DMS79 (cell line): ENCODE measurements at regions not wholly inside any gene's neighbourhood (a gene's known extent, or its start where the extent isn't known, plus 50 kb on each side); places are given as distances from the start of the nearest gene placed in this dataset.

ENCODE experiments used
- DNase-seq: peaks from one replicate; lab custom pipeline; 2025; lab: John Stamatoyannopoulos, UW

DNA sequence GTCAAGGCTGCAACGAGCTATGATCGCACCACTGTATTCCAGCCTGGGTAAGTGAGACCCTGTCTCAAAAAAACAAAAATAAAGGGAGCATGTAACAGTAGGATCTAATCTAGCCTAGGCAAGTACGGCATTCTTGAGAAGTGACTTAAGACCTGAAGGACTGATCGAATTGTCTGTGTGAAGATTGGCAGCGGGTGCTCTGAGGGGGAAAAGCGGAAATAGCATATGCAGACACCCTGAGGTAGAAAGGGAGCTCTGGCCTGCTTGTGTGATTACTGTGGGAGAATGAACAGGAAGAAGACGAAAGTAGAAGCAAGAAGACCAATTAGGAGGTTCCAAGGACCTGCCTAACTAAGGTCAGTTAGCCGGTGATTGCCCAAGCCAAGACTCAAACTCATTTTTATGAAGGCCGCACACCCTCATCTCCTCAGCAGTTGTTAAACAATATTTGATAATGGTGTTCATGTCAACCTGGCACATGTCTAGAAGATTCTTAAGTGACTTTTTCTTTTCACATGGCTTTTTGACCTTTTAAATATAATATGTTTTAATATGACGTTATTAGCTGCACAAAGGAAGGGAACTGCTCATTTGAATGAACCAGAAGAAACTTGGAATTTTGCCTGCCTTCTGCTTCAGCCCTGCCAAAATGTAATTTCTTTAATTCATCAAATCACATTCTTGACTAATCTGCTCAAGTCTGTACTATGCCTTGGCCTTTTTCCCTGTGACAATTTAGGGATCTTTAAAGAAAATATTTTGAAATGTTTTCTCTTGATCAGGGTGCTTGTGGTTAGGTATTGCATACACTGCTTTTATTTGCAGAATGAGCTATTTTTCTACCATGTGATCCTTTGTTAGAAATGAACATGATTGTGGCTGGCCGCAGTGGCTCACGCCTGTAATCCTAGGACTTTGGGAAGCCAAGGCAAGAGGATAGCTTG, 289.2 kb upstream of the DMRT1 start:
- no peak for DNase-seq

DNA sequence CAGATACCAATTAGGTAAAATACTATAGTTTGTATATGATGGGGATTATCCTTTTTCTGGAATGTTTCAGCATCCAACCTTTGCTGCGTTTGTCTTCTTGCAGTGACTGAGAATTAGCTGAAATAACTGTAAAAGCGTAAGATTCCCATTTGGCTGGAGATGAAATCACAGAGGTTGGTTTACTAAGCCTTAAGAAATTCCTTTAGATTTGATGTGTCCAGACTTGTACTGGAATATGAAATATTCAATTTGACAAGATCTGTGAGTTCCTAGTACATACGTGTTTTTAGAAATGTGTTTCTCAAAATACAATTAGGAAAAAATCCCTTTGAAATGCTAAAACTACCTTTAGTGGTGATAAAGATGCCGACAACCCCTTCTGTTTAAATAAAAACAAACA, 286.0 kb upstream of the DMRT1 start:
- DNase-seq, result no peak

DNA sequence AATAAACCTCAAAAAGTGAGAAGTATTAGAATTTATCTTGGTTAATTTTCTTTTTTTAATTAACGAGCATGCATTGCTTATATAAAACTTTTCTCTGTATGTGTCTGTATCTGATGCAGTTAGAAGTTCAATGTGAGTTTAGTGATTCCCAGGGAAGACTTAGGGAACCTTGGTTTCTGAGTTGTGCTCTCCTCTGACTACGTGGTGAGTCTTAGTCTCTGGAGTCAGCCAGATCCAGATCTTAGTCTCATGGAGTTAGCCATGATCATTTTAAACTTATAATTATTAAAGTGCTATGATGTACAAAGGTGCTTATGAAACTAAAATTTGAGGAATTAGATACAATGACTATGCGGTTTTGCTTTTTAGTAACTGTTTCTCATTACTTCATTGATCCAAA, 285.3 kb upstream of the DMRT1 start:
- no peak for DNase-seq

DNA sequence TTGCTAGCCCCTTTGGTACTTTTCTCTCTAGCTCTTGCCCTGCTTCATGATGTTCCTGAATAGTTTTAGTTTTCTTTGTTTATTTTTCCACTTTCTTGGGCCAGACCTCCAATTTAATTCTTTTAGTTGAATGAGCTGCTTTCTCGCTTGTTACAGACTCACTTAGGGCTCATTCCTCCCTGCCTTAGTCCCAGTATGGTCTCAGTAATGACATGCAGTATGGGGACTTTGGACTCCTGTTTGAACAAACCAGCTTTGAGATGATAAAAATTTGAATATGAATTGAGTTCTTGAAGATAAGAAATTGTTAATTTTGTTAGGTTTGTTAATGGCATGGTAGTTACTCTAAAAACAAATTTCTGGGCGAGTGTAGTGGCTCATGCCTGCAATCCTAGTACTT, 284.8 kb upstream of the DMRT1 start:
- DNase-seq, result no peak

DNA sequence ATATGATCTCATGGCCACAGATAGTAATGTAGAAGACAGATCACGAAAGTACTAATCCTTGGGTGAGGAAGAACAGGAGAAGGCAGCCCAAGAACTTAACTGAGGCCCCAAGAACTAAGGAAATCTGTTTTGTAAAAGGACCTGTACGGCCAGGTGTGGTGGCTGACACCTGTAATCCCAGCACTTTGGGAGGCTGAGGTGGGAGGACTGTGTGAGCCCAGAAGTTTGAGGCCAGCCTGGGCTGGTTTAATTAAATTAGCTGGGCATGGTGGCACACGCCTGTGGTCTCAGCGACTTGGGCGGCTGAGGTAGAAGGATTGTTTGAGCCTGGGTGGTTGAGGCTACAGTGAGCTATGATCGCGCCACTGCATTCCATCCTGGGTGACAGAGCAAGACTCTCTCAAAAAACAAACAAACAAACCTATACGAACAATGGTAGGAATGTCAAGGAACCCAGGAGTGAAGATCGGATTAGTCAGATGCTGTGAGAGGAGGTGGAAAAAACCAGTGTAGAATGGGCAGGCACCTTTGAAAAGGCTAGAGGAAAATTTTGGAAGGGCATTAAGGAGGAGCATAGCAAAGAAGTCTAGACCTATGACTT, 283.8 kb upstream of the DMRT1 start:
- DNase-seq, result no peak

GRCh38 chr9:561427-561826, 280.1 kb upstream of the DMRT1 start:
- no peak for DNase-seq

DNA sequence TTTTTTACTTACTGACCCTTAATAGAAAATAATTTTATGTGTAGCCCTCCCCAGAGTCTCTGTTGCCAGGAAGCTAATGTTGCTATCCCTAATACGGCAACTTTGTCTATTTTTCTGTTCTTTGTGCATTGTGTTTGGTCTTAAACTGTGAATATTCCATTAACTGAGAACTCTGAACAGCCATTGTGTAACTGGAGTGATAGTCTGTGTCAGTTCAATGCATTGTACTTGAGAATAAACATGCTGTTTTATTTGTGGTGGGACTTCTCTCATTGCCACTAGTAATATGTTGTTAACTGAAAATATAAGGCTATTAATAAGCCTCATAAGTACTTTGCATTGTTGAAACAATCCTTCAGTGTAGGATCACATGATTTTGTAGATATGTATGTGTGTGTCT, 278.3 kb upstream of the DMRT1 start:
- DNase-seq, result no peak

GRCh38 chr9:565528-565927, 276.0 kb upstream of the DMRT1 start:
- no peak for DNase-seq

- DNase-seq, result no peak
These were observed 274.3 kb upstream of the DMRT1 start for GRCh38 chr9:567128-567746.

- DNase-seq, result no peak
These were observed 273.7 kb upstream of the DMRT1 start for GRCh38 chr9:567747-568305.

DNA sequence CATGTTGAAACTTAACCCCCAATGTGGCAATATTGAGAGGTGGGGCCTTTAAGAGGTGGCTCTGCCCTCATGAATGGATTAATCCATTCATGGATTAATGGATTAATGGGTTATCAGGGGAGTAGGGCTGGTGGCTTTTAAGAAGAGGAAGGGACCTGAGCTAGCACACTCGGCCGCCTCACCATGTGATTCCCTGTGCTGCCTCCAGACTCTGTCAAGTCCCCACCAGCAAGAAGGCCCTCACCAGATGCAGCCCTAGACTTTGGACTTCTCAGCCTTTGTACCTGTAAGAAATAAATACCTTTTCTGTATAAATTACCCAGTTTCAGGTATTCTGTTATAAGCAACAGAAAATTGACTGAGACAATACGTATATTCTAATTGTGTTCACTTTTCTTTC, 272.2 kb upstream of the DMRT1 start:
- DNase-seq, result no peak

DNA sequence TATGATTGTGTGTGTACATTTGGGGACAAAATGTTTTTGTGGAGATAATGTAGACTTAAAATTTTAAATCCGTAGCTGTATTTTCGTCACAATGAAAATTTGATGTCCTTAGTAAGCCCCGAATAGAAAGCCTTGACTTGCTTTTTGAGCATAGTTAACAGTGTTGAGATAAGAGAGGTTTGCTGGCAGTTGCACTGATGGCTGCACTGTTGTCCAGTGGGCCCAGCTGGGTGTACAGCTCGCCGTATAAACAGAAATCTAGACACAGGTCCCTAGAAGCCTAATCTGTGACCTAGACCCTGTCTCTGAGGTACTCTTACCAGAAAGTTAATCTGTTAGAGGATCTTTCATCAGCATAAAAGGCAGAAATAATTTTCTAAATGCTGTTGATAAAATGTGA, 271.3 kb upstream of the DMRT1 start:
- DNase-seq, result no peak

GRCh38 chr9:571066-571465, 270.4 kb upstream of the DMRT1 start:
- DNase-seq, result no peak

- DNase-seq, result no peak
These were observed 269.8 kb upstream of the DMRT1 start for GRCh38 chr9:571741-572140.

- no peak for DNase-seq
These were observed 267.6 kb upstream of the DMRT1 start for GRCh38 chr9:573691-574410.

DNA sequence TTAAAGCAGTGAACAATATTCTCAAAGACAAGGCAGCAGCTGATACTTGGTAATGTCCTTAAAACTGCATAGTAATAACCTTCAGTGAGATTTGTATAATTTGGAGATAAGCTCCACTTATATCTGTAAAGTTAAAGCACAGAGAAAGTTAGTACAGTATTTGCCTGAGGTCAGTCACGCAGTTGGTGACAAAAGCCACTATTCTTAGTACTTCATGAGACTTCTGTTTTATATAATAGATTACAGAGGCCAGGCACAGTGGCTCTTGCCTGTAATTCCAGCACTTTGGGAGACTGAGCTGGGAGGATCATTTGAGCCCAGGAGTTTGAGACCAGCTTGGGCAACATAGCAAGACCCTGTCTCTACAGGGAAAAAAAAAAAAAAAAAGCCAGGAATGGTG, 266.4 kb upstream of the DMRT1 start:
- no peak for DNase-seq

DNA sequence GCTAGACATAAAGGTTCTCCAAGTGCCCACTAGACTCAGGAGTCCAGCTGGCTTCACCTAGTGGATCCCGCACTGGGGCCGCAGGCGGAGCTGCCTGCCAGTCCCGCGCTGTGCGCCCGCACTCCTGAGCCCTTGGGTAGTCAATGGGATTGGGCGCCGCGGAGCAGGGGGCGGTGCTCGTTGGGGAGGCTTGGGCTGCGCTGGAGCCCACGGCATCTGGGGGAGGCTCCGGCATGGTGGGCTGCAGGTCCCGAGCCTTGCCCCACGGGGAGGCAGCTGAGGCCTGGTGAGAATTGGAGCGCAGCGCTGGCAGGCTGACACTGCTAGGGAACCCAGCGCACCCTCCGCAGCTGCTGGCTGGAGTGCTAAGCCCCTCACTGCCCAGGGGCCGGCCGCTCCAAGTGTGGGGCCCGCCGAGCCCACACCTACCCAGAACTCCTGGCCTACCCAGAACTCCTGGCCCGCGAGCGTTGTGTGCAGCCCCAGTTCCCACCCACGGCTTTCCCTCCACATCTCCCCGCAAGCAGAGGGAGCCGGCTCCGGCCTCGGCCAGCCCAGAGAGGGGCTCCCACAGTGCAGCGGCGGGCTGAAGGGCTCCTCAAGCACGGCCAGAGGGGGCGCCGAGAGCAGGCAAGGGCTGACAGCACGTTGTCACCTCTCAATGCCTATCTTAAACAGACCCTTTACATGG, 260.7 kb upstream of the DMRT1 start:
- no peak for DNase-seq

- no peak for DNase-seq
These were observed 259.6 kb upstream of the DMRT1 start for GRCh38 chr9:581673-582497.

DNA sequence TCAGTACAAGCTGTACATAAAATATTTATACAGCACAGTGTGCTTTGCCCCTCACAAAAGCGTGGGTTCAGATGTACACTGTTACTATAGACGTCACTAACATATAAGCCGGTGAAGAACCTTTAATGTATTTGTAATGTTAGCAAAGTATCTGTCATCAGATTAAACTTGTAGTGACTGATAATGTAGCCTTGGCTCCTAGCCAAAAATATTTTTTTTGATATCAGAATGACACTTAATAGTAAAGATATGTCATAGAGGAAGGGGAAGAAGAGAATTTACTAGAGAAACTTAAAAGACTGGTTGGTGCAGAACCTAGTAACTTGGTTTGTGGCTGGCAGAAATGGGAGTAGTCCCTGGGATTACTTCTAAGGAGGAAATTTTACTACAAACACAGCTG, 258.7 kb upstream of the DMRT1 start:
- DNase-seq, result no peak

DNA sequence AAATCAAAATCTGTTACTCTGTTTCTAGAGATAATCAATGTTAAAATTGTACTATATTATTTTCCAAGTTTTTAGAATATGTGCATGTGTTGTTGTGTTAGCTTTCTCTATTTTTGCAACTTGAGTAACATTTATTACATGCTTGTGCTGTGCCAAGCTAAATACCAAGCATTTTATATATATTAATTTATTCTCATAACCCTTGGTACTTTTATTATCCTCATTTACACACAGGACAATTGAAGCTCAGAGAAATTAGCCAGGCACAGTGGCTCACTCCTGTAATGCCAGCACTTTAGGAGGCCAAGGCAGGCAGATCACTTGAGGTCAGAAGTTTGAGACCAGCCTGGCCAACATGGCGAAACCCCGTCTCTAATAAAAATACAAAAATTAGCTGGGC, 254.0 kb upstream of the DMRT1 start:
- no peak for DNase-seq

- no peak for DNase-seq
These were observed 252.5 kb upstream of the DMRT1 start for GRCh38 chr9:588981-589380.
